ENCODE measurements at regions not wholly inside any gene's neighbourhood (a gene's known extent, or its start where the extent isn't known, plus 50 kb on each side); places are given as distances from the start of the nearest gene placed in this dataset.

- no peak for TF ChIP-seq CTCF (IDR thresholded peaks at IDR 0.05)
- TF ChIP-seq POLR2AphosphoS5 (IDR thresholded peaks at IDR 0.05): no peak
- no peak for TF ChIP-seq POLR2A (IDR thresholded peaks at IDR 0.05)
Observed at GRCh38 chr11:29368126-29368525, 648.7 kb downstream of the KCNA4 start.

Data from breast epithelium (tissue), 3 donors.